ENCODE measurements at regions not wholly inside any gene's neighbourhood (a gene's known extent, or its start where the extent isn't known, plus 50 kb on each side); places are given as distances from the start of the nearest gene placed in this dataset.
"Not testable (repeated sequence)": the region's sequence is repeated elsewhere in the genome, so short reads cannot be mapped to it uniquely, and the experiment has no call there.

GRCh38 chr14:105723271-105723670 is 196.9 kb downstream of the TMEM121 start:
- DNase-seq (ENCODE audit: low read depth); H3K4me3 ChIP-seq (ENCODE audit: low read depth, low read length): not testable (repeated sequence)

DNA sequence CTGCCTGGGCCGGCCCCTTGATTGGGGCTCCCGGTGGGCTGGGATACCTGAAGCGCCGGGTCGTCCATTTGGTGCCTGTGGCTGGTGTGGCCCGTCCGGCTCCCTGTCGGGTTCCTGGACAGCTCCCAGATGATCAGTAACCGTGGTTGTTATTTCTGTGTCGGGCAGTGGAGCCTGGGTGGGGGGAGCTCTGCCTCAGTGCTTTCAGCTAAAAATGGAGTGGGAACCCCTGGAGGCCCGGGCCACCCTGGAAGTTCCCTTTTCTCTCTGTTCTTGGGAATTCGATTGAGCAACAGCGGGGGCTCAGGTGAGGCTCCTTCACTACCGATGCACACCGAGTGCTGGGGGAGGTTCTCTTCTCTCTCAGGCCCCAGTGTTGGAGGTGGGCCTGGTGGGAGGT is 197.4 kb downstream of the TMEM121 start:
- H3K4me3 ChIP-seq (ENCODE audit: low read depth, low read length); DNase-seq (ENCODE audit: low read depth): not testable (repeated sequence)

GRCh38 chr14:105729825-105730368 is 203.5 kb downstream of the TMEM121 start:
- H3K4me3 ChIP-seq (ENCODE audit: low read depth, low read length); DNase-seq (ENCODE audit: low read depth): not testable (repeated sequence)

- H3K4me3 ChIP-seq (ENCODE audit: low read depth, low read length); DNase-seq (ENCODE audit: low read depth): not testable (repeated sequence)
Observed at GRCh38 chr14:105730731-105731130, 204.3 kb downstream of the TMEM121 start.

DNA sequence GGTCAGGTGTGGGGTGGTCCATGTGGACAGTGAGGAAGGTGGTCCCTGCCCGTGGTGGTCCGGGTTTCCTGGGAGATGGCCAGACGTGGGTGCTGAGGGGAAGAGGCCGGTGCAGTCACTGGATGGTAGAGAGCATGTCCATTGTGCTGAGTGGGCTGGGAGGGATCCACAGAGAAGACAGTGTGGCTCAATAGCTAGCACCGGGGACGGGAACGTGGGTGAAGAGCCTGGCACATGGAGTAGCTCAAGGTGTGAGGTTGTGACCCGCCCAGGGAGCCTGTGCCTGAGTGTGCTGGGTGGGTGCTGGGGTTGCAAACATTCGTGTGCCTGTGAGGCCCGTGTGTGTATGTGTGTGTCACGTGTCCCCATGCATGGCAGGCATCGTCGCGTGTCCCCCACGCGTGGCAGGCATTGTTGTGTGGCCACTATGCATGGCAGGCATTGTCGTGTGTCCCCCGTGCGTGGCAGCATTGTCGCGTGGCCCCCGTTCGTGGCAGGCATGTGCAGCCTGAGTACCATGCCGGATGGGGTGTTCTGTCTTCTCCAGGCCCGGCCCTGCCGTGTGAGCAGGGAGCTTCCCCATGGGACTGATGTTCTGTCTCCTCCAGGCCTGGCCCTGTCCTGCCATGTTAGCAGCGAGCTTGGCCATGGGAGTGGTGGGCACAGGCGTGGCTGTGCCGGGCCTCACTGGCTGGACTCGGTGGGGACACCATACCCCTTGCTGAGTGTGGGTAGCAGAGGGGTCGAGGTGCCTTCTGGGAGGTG is 205.0 kb downstream of the TMEM121 start:
- not testable (repeated sequence) for H3K4me3 ChIP-seq (ENCODE audit: low read depth, low read length); DNase-seq (ENCODE audit: low read depth)

DNA sequence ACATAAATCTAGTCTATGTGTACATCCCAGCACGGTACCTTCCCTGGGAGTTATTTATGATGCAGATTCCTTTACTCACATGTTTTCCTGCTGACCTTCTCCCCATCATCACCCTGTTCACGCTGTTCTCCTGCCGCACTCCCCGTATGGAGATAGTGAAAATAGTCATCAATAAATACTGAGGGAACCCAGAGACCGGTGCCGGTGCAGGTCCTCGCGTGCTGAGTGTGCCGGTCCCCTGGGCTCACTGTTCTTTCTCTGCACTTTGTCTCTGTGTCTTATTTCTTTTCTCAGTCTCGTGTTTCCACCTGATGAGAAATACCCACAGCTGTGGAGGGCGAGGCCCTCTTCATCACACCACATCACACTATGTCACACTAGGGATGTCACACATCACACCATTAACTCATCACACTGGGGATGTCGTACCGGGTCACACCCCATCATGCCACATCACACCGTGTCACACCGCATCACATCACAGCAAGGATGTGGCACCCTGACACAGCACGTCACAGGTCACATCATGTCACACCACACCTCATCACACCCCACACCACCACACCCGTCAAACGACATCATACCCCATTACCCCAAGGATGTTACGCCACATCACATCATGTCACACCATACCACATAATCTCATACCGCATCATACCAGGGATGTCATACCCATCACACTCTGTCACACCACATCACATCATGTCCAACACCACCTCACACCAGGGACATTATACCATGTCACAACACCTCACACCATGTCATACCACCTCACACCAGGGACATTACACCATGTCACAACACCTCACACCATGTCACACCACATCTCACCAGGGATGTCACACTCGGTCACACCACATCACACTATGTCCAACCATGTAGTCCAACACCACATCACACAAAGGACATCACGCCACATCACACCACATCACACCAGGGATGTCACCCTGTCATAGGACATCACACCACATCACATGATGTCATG is 207.0 kb downstream of the TMEM121 start:
- TF ChIP-seq CTCF (IDR thresholded peaks at IDR 0.05; ENCODE audit: control insufficient read depth, extremely low read depth, insufficient read depth), result no peak
- no peak for DNase-seq (ENCODE audit: low read depth)

DNA sequence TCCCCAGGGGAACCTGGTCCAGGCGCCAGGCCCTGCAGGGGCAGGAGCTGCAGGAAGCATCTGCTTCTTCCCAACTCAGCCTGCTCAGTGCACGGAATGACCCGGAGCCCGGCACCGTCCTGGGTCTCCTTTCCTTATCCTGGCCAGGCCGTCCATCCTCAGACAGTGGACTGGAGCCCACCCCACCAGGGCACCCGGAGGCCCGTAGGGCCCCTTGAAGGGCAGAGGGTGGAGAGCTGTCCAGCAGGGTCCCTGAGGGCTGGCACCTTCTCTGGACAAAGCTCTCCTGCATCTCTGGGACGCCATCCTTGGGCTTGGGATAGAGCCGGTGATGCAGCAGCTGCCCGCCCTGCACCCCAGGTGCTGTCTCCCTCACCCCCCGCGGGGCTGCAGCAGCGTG is 207.9 kb downstream of the TMEM121 start:
- not testable (repeated sequence) for DNase-seq (ENCODE audit: low read depth); H3K4me3 ChIP-seq (ENCODE audit: low read depth, low read length)

More for the DNA sequence above, 207.0 kb downstream of the TMEM121 start:
- H3K4me3 ChIP-seq (ENCODE audit: low read depth, low read length), result no peak overlapping the region

DNA sequence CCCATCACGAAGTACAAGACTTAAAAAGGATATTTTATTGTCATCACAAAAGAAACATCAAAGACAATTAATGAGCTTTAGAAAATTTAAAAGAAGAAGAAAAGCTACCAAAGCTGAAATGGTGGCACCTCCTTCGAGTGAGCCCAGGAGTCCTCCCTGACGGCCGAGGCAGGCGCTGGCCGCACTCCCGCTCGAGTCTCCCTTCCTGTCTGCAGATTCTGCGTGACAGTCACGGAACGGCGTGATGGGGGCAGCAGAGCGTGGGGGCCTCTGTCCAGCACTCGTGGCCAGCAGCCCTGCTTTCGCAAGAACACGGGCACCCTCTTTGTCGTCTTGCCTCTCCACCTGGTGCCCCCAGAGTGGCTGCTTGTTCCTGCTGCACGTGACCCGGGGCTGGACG is 209.9 kb downstream of the TMEM121 start:
- H3K4me3 ChIP-seq (ENCODE audit: low read depth, low read length); DNase-seq (ENCODE audit: low read depth): not testable (repeated sequence)

GRCh38 chr14:105737504-105738246 is 211.3 kb downstream of the TMEM121 start:
- H3K4me3 ChIP-seq (ENCODE audit: low read depth, low read length), result no peak overlapping the region
- TF ChIP-seq CTCF (IDR thresholded peaks at IDR 0.05; ENCODE audit: control insufficient read depth, extremely low read depth, insufficient read depth), result no peak
- DNase-seq (ENCODE audit: low read depth), result no peak

DNA sequence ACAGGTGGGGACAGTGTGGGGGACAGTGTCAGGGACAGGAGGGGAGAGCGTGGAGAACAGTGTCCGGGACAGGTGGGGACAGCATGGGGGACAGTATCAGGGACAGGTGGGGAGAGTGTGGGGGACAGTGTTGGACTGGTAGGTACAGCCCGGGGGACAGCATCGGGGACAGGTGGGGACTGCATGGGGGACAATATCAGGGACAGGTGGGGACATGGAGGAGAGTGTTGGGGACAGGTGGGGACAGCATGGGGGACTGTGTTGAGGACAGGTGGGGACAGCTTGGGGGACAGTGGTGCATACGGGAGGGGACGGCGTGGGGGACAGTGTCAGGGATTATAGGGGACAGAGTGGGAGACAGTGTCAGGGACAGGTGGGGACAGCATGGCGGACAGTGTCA is 212.3 kb downstream of the TMEM121 start:
- DNase-seq (ENCODE audit: low read depth), result no peak
- TF ChIP-seq CTCF (IDR thresholded peaks at IDR 0.05; ENCODE audit: control insufficient read depth, extremely low read depth, insufficient read depth), result no peak

More for the DNA sequence above, 212.3 kb downstream of the TMEM121 start:
- no peak overlapping the region for H3K4me3 ChIP-seq (ENCODE audit: low read depth, low read length)
